ENCODE measurements at regions not wholly inside any gene's neighbourhood (a gene's known extent, or its start where the extent isn't known, plus 50 kb on each side); places are given as distances from the start of the nearest gene placed in this dataset.

- DNase-seq (ENCODE audit: low read depth, low spot score) = no peak
These were observed 266.3 kb downstream of the PSAT1 start for GRCh38 chr9:78563269-78563668.

DNA sequence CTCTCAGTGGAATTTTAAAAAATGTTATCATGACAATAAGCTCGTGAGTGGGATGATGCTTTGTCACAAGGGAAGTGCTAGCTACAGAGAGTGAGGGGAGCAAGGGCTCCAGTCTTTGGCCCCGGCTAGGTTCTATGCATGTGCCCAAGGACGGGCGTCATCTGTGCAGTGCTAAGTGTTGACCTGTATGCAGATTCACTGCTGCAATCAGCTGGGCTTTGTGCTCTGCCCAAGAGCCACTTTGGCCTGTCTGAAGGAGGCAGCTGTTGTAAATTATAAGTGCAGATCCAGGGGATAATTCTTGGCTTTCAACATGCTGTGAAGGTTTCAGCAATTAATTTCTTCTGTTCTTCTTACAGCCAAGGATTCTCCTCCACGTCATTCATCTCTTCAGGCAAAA lies 268.6 kb downstream of the PSAT1 start:
- DNase-seq (ENCODE audit: low read depth, low spot score) = no peak

GRCh38 chr9:78566521-78566920 lies 269.6 kb downstream of the PSAT1 start:
- DNase-seq (ENCODE audit: low read depth, low spot score) = no peak

GRCh38 chr9:78566948-78567675 lies 270.2 kb downstream of the PSAT1 start:
- no peak for DNase-seq (ENCODE audit: low read depth, low spot score)

- DNase-seq (ENCODE audit: low read depth, low spot score) = no peak
These were observed 270.8 kb downstream of the PSAT1 start for GRCh38 chr9:78567693-78568092.

DNA sequence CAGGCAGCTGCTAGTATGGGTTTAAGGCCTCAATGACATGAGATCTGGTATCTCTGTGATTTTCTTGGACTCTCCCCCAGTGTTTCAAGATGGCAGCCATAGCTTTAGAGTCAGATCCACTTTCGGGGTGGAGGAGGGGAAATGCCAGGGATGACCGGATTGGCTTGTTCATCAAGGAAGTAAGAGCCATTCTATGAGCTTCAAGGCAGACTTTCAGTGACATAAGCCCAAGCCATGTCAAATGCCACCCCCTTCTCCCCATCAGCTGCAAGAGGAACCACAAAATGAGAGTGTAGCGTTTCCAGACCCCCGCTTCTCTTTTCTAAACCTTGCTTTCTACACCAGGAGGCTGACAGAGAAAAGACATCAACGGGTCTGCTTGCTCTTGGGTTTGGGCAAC lies 271.8 kb downstream of the PSAT1 start:
- no peak for DNase-seq (ENCODE audit: low read depth, low spot score)

DNA sequence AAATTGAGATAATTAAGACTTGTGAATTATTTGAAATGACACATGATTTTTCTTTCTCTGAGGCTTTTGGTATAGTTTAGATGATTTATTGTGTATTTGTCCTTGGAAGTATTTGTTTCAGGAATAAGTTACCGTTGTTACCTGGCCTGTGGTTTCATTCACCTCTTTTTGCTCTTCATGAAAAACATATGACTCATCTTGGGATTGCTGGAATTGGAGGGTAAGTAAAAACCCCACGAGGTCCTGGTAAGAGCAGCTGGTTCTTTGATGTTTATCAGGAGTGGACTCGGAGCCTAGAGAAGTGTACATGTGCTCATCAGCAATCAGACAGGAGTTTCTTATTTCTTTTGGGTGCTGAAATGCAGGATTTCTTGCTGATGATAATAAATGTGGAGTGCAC lies 275.3 kb downstream of the PSAT1 start:
- no peak for DNase-seq (ENCODE audit: low read depth, low spot score)

GRCh38 chr9:78573205-78573604 lies 276.3 kb downstream of the PSAT1 start:
- DNase-seq (ENCODE audit: low read depth, low spot score) = no peak

- no peak for DNase-seq (ENCODE audit: low read depth, low spot score)
These were observed 276.7 kb downstream of the PSAT1 start for GRCh38 chr9:78573669-78574068.

- DNase-seq (ENCODE audit: low read depth, low spot score) = no peak
These were observed 277.6 kb downstream of the PSAT1 start for GRCh38 chr9:78574354-78575045.

- no peak for DNase-seq (ENCODE audit: low read depth, low spot score)
These were observed 278.2 kb downstream of the PSAT1 start for GRCh38 chr9:78575081-78575480.

DNA sequence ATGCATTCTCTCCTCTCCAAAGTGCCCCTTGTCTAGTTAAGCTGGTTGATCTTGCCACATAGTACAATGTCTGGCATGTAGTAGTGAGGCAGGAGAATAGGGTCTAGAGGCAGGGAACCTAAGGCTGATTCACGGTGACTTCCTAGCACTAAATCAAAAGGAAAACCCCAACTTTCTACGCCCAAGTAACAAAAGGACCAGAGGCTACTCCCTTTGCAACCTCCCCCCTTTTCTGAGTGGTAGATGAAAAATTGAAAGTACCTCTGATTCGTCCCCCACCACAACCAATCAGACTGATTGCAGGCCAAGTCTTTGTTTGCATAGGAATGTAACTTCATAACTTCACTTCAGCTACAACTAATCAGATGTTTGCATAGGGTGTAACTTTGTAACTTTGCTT lies 278.8 kb downstream of the PSAT1 start:
- no peak for DNase-seq (ENCODE audit: low read depth, low spot score)

DNA sequence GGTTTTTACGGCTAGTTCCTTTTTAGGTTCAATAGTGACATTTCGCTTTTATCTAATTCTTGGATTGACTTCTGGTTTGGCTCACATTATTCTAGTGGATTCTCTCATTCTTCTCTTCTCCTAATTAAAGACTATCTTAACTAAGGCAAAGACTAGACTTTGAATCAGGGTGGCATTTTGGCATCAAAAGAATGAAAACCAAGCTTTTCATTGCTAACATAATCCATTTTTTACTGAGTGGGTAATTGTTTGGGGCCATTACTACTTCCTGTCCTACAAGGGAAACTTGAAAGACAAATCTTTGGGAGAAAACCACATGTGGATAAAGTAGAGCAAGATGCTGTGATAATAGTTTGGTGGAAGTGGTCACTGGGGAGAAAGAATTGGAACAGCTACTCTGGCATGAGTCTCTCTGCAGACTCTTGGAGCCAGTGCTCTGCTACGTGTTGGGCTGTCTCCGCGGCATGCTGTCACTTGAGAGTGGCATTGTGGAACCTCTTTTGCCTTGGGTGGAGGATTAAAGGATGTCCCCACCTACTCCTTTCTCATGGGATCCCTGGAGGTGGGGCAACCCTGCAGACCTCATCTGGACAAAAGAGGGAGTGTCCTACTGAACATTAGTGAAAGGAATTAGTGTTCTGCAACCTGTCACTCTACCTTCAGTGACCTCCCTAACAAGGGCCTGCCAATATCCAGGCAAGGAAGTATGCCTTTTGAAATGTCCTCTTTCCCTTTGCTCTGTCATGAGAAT lies 280.4 kb downstream of the PSAT1 start:
- no peak for DNase-seq (ENCODE audit: low read depth, low spot score)

DNA sequence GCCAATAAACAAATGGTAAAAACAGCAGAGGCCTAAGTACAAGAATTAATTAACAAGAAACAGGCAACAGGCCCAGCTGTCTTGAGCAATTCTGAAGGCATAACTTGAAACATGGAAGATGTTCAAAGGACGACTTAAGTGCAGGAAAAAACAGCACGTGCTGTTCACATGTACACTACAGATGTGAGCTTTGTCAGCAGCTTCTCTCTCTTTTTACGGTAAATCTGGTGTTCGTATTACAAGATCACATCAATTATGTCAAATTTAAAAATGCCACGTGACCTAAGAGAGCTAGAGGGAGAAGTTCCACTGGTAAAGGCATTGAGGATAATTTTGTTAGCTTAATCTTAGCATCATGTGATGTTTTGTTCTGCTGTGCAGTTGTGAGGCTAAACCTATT lies 281.1 kb downstream of the PSAT1 start:
- no peak for DNase-seq (ENCODE audit: low read depth, low spot score)

DNA sequence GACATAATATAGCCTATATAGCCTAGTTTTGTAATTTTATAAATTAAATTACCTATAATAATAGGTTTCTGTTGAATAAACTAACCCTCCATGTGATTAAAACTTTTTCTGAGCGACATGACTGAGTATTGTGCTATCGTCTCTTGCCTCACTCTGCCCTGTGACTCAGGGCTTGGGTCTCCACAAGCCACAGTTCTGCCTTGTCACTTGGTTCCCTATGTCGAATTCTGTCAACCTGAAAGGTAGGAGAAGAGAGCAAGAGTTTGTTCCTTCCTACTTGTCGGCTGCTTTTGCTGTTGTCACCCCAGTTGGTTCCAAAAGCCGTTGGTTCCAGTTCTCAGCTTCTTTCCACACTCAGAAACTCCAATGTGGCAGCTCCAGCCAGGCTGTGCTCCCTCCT lies 285.9 kb downstream of the PSAT1 start:
- no peak for DNase-seq (ENCODE audit: low read depth, low spot score)

GRCh38 chr9:78584589-78584988 lies 287.7 kb downstream of the PSAT1 start:
- no peak for DNase-seq (ENCODE audit: low read depth, low spot score)

GRCh38 chr9:78585909-78586308 lies 289.0 kb downstream of the PSAT1 start:
- DNase-seq (ENCODE audit: low read depth, low spot score) = no peak

DNA sequence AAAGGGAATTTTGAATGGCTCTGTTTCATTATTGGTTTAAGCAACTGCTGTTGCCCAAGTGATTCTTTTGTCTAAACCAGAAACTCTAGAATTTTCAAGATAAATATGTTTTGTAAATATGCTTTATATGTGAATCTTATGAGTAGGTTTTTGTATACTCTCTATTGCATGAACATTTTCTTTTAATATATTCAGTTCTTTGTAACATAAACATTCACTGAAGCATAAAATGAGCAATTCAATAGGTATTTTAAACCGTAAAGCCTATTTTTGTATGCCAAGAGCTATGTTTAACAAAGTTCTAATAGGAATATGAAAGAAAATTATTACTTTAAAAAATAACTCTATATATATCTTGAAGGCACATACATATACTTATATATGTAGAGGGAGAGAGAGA lies 293.1 kb downstream of the PSAT1 start:
- no peak for DNase-seq (ENCODE audit: low read depth, low spot score)

- DNase-seq (ENCODE audit: low read depth, low spot score) = no peak
These were observed 295.9 kb downstream of the PSAT1 start for GRCh38 chr9:78592811-78593210.

- no peak for DNase-seq (ENCODE audit: low read depth, low spot score)
These were observed 298.4 kb downstream of the PSAT1 start for GRCh38 chr9:78595200-78595945.

- no peak for DNase-seq (ENCODE audit: low read depth, low spot score)
These were observed 299.4 kb downstream of the PSAT1 start for GRCh38 chr9:78596346-78596745.

- DNase-seq (ENCODE audit: low read depth, low spot score) = no peak
These were observed 301.2 kb downstream of the PSAT1 start for GRCh38 chr9:78598120-78598519.

Data from activated naive CD8-positive, alpha-beta T cell treated with anti-CD3 and anti-CD28 coated beads, Interleukin-2, amount 50 U/mL, for 16 hours (primary cell).